ENCODE measurements at regions not wholly inside any gene's neighbourhood (a gene's known extent, or its start where the extent isn't known, plus 50 kb on each side); places are given as distances from the start of the nearest gene placed in this dataset.
"Not testable (repeated sequence)": the region's sequence is repeated elsewhere in the genome, so short reads cannot be mapped to it uniquely, and the experiment has no call there.

DNA sequence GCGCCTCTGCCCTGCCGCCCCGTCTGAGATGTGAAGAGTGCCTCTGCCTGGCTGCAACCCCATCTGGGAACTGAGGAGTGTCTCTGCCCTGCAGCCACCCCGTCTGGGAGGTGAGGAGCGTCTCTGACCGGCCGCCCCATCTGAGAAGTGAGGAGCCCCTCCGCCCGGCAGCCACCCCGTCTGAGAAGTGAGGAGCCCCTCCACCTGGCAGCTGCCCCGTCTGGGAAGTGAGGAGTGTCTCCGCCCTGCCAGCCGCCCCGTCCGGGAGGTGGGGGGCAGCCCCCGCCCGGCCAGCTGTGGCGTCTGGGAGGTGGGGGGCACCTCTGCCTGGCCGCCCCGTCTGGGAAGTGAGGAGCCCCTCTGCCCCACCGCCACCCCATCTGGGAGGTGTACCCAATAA, 110.4 kb downstream of the PRKAB2 start:
- DNase-seq: not testable (repeated sequence)

DNA sequence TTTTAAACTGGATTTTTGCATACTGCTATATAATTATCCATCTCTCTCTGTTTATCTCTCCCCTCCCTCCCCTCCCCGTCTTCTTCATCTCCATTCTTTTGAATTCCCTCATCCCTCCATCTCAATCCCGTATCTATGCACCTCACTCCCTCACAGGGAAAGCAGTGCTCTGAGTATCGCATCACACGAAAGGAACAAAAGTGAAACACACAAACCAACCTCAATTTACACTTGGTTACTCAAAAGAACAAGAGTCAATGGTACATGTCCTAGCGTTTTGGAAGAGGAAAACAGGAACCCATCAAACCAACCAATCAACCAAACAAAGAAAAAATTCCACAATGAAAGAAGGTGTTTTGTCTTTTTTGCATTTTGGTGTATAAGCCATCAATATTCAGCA, 115.1 kb downstream of the NBPF12 start:
- DNase-seq: no peak

DNA sequence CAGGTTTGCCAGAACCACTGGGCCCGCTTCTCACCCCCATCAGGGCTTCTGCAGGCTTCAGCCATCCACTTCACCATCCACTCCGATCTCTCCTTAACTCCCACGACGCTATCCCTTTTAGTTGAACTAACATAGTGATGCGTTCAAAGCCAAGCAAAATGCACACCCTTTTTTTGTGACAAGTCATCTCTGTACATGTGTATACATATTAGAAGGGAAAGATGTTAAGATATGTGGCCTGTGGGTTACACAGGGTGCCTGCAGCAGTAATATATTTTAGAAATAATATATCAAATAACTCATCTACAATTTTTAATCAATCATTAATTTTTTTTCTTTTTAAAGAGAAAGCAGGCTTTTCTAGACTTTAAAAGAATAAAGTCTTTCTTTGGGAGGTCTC, 114.6 kb downstream of the NBPF12 start:
- DNase-seq: no peak

DNA sequence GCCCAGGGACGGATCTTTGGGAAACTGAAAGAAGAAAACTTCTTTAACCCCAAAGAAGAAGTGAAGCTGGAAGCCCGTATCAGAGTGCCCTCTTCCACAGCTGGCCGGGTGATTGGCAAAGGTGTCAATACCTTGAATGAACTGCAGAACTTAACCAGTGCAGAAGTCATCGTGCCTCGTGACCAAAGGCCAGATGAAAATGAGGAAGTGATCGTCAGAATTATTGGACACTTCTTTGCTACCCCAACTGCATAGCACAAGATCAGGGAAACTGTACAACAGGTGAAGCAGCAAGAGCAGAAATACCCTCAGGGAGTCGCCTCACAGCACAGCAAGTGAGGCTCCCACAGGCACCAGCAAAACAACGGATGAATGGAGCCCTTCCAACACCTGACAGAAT, 114.0 kb downstream of the NBPF12 start:
- no peak for DNase-seq

DNA sequence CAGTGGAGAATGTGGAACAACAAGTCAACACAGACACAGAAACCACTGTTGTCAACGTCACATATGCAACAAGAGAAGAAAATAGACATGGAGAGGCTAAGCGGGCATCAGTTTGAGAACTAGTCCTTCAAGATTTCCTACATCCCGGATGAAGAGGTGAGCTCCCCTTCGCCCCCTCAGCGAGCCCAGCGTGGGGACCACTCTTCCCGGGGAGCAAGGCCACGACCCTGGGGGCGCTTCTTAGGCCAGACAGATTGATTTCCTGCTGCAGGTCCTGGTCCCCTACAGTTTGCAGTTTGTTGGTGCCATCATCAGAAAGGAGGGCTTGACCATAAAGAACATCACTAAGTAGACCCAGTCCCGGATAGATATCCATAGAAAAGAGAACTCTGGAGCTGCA, 113.0 kb downstream of the NBPF12 start:
- no peak for DNase-seq

DNA sequence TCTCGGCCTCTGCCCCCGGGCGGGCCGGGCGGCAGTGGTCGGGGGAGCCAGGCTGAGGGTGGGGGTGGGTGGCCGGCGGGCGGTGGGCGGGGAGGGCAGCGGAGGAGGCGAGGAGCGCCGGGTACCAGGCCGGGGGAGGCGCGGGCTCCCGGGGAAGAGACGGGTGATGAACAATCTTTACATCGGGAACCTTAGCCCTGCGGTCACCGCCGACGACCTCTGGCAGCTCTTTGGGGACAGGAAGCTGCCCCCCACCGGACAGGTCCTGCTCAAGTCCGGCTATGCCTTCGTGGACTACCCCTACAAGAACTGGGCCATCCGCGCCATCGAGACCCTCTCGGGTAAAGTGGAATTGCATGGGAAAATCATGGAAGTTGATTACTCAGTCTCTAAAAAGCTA, 112.5 kb downstream of the NBPF12 start:
- no peak for DNase-seq

DNA sequence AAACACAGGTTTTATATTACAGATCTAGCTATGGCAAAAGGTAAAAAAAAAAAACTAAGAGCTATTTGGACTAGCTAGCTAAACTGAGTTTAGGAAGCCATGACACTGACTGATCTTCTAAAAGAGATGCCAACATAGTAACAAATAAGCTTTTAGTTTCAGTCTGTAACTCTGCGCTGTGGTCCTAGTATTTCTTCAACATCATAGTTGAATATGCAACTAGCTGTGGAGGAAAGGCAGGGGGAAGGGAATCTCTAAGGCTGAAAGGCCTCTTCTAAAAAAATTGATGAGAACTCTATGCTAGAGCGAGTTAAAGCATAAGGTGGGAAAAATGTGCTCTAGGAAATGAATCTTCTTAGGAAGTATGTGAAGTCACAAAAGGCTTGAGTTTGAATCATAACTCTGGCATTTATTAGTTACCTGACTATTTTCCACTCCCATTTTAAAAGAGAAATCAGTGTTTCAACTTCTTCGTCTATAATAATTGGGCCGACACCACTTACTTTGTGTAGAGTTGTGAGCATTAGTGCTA, 108.8 kb downstream of the NBPF12 start:
- not testable (repeated sequence) for DNase-seq

DNA sequence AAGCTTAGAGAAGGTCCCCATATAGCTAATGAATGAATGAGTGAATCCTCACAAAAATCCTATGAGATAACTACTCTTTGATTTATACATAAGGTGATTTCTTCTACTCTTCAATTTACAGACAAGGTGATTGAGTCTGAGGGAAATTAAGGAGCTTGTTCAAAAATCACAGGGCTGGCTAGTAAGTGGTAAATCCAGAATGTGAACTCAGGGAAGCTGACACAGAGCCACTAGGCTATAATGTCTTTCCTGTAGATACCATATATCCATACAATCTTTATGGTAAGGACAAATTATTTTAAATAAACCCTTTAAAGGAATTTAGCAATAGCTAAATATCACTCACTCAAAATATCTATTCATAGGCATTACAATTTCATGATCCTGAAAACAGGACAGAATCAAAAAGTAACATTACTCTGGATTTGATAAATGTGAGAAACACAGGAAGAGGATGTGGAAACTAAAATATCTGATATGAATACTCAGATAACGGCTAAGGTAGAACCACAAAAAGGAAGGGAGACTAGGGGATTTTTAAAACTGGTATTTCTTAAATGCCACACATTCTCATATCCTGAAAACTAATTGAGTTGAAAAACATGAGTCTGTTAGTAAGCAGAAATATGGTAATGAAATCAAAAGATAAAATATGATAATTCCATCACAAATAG, 108.2 kb downstream of the NBPF12 start:
- DNase-seq: no peak
